NCI-H226 (cell line): ENCODE measurements at regions not wholly inside any gene's neighbourhood (a gene's known extent, or its start where the extent isn't known, plus 50 kb on each side); places are given as distances from the start of the nearest gene placed in this dataset.
"Not testable (repeated sequence)": the region's sequence is repeated elsewhere in the genome, so short reads cannot be mapped to it uniquely, and the experiment has no call there.

Experiments used
- DNase-seq: peaks from one replicate; pipeline ENCODE4 v3.0.0-alpha.2; 2015

- DNase-seq, result no peak
These were observed 102.6 kb downstream of the GOSR1 start for GRCh38 chr17:30579610-30580315.

- DNase-seq, result not testable (repeated sequence)
These were observed 101.0 kb downstream of the GOSR1 start for GRCh38 chr17:30578015-30578717.
